ENCODE measurements at regions not wholly inside any gene's neighbourhood (a gene's known extent, or its start where the extent isn't known, plus 50 kb on each side); places are given as distances from the start of the nearest gene placed in this dataset.

DNA sequence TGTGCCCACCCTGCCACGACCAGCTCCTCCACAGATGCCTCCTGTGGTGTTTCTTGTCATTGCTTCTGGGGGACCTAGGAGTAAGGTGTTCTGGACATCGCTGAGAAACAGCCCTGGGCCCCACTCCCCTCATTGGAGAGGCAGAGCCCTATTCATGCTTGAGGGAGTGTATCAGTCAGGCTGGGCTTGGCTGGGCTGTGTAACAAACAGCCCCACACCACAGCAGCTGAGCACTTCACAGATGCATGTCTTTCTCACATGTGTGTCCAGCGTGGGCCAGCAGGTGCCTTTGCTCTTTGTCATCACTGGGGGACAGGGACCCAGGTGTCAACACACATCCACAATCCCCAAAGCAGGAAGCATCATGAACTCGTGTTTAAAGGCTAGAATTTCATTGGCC lies 65.1 kb upstream of the FBRSL1 start:
- no peak for TF ChIP-seq CTCF (IDR thresholded peaks at IDR 0.05)
- TF ChIP-seq EZH2 (IDR thresholded peaks at IDR 0.05) = no peak
- TF ChIP-seq EZH2phosphoT487 (IDR thresholded peaks at IDR 0.05) = no peak
